GM21447 (cell line): ENCODE measurements at regions not wholly inside any gene's neighbourhood (a gene's known extent, or its start where the extent isn't known, plus 50 kb on each side); places are given as distances from the start of the nearest gene placed in this dataset.
"Not testable (repeated sequence)": the region's sequence is repeated elsewhere in the genome, so short reads cannot be mapped to it uniquely, and the experiment has no call there.

Experiments
- ATAC-seq: cut with Tn5 transposase; IDR thresholded peaks from one replicate; pipeline ENCODE4 v1.9.1; 2021; ENCODE audit not compliant: unreplicated experiment

DNA sequence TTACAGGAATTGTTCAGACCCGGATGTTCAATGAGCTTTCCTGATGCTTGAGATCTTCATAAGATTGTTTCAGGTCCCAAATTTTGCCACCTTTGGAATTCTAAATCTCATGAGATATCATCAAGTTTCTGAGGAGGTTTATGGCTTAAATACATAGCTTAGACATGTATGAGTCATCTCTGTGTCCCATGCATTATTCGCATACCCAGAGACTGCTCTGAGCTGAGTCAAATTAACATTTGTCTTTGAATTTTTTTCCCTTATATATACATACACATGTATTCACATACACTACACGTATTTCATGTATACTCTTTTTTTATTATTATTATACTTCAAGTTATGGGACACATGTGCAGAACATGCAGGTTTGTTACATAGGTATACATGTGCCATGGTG is 744.6 kb downstream of the BRINP1 start:
- ATAC-seq, result no peak

GRCh38 chr9:118630079-118630478 is 739.2 kb downstream of the BRINP1 start:
- ATAC-seq, result no peak

- no peak for ATAC-seq
Measured at GRCh38 chr9:118630931-118631595, 738.2 kb downstream of the BRINP1 start.

- no peak for ATAC-seq
Measured at GRCh38 chr9:118631956-118632355, 737.3 kb downstream of the BRINP1 start.

GRCh38 chr9:118635416-118635815 is 733.8 kb downstream of the BRINP1 start:
- ATAC-seq, result no peak

DNA sequence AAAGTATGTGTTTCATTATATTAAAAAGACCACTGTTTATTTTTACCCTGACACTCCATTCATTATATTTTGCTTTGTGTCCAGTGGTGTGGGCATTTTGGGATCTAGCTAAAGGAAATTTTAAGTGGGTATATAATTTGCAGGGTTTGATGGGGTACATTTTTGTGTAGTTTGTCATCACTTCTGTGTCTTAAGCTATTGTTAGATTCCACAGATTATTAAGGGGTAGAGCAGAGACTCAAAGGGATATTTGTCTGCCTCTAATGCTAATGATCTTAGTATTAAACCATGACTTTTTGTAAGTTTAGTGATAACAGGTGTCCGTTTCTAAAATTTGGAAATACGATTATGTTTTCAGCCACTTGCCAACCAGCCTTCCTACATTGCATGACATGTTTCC is 731.6 kb downstream of the BRINP1 start:
- ATAC-seq, result no peak

DNA sequence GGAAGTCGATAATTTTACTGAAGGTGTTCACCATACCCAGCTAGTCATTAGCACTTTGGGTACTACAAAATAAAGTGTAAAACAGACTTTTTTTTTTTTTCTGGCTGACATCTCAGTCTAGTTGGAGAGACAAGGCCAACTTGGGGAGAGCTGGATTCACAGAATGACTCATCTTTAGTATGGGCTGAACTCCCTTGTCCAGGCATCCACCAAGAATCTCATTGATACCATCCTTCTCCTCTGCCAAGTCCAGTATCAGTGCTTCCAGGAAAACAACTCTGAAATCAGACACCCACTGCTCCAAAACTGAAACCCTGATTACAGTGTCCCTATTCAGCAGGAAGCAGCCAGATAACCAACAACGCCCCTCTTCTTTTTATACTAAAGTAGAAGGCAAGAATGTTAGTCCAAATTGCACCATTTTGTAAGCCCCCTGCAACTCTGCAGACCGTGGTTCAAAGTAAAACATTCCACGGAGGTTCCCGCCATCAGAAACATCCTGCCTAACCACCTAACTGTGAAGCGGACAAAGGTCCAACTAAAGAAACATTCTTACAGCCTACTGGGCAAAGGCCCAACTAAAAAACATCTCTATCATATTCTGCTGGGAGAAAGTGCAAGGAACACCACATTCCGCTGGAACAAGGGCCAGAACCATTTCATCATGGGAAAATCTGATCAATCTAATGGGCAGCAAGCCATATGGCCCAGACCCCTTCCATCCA is 728.2 kb downstream of the BRINP1 start:
- ATAC-seq, result no peak

DNA sequence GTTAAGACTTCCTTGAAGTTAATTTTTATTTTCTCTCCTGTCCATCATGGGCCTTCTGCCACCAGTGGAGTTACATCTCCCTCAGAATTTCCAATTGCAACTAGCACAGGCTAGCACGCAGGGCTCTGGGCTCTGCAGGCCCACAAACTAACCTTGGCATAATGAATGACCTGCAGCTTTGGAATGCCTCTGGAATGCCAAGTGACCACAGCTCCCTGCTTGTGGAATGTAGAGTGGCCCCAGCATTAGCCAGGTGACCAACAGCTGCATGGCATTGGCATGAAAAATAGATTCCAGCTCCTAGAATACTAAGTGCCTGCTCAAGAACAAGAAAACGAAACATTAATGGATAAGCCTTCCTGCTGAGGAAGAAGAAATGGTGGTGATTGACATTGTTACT is 726.1 kb downstream of the BRINP1 start:
- ATAC-seq, result no peak

DNA sequence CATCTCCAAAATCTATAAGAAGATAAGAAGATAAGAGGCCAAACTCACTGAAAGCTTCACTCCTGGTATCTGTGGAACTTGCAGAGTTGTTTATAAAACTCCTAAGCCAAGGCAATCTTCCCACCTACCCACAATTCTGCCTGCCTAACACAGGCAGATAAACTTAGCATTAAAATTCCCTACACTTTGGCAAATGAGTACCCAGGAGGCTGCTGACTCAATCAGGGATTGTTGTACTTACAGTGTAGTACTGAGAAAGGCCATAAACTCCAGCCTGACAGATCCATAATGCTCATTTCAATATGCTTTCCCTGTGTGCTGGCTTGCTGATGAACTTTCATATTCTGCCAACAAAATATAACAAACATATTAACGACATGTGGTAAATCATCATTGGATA is 725.2 kb downstream of the BRINP1 start:
- no peak for ATAC-seq

DNA sequence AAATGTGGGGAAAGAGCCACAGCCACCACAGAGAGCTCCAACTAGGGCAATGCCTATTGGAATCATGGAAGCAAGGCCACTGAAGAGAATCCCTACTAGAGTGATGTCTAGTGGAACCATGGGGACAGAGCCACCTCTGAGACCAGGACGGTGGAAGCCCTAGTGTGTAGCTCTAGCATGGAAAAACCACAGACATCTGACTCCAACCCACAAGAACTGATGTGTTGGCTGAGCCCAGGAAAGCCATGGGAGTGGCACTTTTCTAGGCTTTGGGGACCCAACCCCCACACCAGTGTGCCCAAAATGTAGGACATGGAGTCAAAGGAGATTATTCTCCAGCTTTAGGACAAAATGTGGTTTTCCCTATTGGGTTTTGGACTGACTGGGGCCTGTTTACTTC is 721.9 kb downstream of the BRINP1 start:
- ATAC-seq, result no peak

DNA sequence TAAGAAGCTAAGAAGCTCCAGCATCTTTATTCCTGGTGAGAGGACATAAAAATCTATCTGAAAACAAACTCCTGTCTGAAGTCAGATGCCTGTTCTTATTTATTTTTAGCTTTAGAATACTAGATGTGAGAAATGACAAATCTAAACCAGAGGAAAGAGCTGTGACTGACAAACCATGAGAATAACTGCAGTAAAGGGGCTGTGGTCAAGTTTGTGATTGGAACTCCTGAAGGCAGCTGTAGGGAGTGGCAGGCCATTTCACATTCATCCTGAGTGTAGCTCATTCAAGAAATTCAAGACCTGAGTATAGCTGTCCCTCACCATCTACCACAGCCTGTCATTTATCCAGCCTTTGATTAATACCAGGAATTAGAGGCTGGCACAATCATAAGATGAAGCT is 718.8 kb downstream of the BRINP1 start:
- no peak for ATAC-seq

DNA sequence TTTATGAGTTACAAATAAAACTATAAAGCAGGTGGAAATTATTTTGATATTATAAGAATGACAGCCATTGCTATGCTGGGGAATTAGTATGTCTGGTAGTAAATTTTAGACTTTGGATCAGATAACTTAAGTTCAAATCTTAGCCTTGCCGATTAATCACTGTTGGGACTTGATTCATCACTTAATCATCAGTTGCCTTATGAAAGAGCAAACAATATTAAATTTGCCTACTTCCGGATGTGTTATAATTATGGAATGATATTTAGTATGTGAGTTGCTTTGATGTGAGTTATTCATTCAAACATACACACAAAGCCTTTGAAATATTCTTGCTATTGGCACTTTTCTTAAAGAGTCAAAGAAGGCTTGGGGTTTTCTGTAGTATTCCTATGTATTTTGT is 717.7 kb downstream of the BRINP1 start:
- ATAC-seq, result no peak

DNA sequence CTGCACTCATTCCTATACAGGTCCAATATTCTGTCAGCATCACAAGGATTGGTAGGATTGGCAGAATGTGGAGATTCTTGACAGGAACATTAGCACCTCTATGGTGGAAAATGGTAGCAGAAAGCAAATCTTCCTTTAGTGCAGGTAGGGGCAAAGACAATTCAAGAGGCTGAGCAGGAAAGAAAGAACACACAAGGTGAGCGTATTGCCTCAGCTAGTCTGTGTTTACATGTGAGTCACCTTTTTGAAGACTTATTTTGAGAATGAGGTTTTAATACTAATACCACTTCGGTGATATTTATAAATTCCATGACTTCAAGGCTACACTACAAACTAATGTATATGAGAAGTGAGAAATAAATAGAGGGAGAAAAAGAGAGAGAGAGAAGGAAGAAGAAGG is 717.0 kb downstream of the BRINP1 start:
- ATAC-seq, result no peak

GRCh38 chr9:118652912-118653311 is 716.3 kb downstream of the BRINP1 start:
- ATAC-seq, result no peak

- ATAC-seq, result no peak
Measured at GRCh38 chr9:118659011-118659410, 710.2 kb downstream of the BRINP1 start.

GRCh38 chr9:118665226-118665919 is 703.9 kb downstream of the BRINP1 start:
- ATAC-seq, result no peak

DNA sequence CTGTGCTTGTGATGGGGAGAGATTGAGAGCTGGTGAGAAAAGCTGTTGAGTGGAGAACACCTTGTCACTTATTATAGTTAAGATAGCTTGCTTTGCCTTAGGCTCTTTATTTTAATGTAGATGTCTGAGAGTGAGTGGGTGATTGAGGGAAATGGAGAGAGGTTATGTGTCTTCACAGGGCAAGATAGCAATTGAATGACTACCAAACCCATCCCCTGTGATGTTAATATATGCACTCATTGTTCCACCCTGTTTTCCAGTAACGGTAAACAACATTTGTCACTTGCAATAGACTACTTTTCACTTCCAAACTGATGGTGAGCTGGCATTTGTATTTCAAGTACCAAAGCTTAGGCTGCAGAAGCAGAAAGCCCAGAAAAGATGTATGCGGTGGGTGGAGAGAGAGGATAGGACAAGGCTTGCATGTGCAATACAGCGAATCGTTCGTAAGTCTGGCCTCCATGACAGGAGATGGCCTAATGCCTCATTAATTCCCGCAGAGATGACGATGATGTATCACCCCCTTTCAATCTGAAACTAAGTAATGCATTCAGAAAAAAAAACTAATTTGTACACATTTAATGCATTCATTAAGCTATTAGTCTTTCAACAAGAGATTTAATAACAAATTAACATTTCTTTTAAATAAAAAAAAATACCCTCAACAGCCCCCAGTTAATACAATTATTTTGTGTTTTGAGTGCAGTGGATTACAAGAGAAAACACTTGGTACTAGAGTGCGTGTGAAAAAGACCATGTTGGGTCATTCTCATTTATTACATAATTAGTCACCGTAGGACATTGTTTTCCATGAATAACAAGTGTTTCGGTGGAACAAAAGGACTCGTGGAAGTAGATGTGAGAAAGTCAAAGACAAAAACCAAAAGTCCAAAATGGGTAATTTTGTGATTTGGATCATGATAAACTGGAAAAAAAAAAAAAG is 699.0 kb downstream of the BRINP1 start:
- ATAC-seq, result no peak

GRCh38 chr9:118674942-118675341 is 694.3 kb downstream of the BRINP1 start:
- no peak for ATAC-seq

- not testable (repeated sequence) for ATAC-seq
Measured at GRCh38 chr9:118677936-118678653, 691.1 kb downstream of the BRINP1 start.

GRCh38 chr9:118686959-118687358 is 682.3 kb downstream of the BRINP1 start:
- no peak for ATAC-seq
